Muscle of leg (tissue), 3 donors: ENCODE measurements at regions not wholly inside any gene's neighbourhood (a gene's known extent, or its start where the extent isn't known, plus 50 kb on each side); places are given as distances from the start of the nearest gene placed in this dataset.

ENCODE experiments used
- DNase-seq: peaks from one replicate; pipeline ENCODE4 v3.0.0; 2013
- H3K27ac ChIP-seq: one replicate; pipeline ENCODE4 v1.5.1; 2013; ENCODE audit warnings: mild to moderate bottlenecking, low read length, control low read depth
- H3K27me3 ChIP-seq: one replicate; pipeline ENCODE4 v1.6.1; 2013; ENCODE audit warnings: low read length; ENCODE audit not compliant: control insufficient read depth, insufficient read depth
- H3K36me3 ChIP-seq: one replicate; pipeline ENCODE4 v1.6.1; 2013; ENCODE audit warnings: low read length; ENCODE audit not compliant: control insufficient read depth, insufficient read depth
- H3K4me1 ChIP-seq: one replicate; pipeline ENCODE4 v1.6.1; 2013; ENCODE audit warnings: low read length; ENCODE audit not compliant: control insufficient read depth, insufficient read depth
- H3K4me3 ChIP-seq: one replicate; pipeline ENCODE4 v1.5.1; 2013; ENCODE audit warnings: low read length, control low read depth
- H3K9me3 ChIP-seq: replicated peaks from 2 replicates; pipeline ENCODE4 v1.6.1; 2013; ENCODE audit warnings: low read depth, low read length; ENCODE audit not compliant: control insufficient read depth
- WGBS: methylation state at CpG from one replicate; pipeline ENCODE4 v1.1.5; 2013; ENCODE audit warnings: missing lambda C conversion rate; ENCODE audit not compliant: insufficient coverage; 5-methylcytosine and 5-hydroxymethylcytosine counted together

DNA sequence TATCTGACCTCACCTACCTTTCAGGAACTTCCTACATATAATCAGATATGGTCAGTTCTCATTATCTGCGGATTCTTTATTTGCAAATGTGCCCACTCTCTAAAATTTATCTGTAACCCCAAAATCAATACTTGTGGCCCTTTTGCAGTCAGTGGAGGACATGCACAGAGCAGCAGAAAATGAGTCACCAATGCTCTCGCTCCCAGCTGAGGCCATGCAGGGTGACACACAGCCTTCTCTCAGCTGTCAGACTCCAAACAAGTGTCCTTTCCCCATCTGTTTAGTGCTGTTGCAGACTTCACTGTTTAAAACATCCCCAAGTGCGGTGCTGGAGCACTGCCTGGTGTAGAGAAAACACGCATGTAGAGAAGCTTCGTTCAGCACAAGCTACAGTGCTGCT, 171.9 kb upstream of the SALL3 start:
- no peaks in the 10 kb centered on the region for H3K36me3 ChIP-seq

DNA sequence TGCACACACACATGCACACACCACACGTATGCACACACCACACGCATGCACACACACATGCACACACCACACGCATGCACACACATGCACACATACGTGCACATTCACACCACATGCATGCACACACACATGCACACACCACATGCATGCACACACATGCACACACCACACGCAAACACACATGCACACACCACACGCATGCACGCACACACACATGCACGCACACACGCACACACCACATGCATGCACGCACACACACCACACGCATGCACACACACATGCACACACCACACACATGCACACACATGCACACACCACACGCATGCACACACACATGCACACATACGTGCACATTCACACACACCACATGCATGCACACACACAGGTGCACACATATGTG, 169.8 kb upstream of the SALL3 start:
- Histone ChIP-seq H3K4me1 (no peaks in the 10 kb centered on the region), H3K4me3 (no peak overlapping the region), H3K9me3 (no peaks in the 10 kb centered on the region), H3K27me3 (peaks cover 30% of the 10 kb centered on the region), H3K36me3 (no peaks in the 10 kb centered on the region), H3K27ac (no peak overlapping the region)
- WGBS, result 94% methylated on average over 13 of the region's 13 CpGs
- no peak for DNase-seq

More for the DNA sequence above, 171.9 kb upstream of the SALL3 start:
- Histone ChIP-seq H3K4me1 (no peaks in the 10 kb centered on the region), H3K4me3 (no peak overlapping the region), H3K27me3 (peaks cover 10% of the 10 kb centered on the region), H3K27ac (no peak overlapping the region), H3K9me3 (no peaks in the 10 kb centered on the region)
- WGBS, result 94% methylated on average over 3 of the region's 5 CpGs
- no peak for DNase-seq

DNA sequence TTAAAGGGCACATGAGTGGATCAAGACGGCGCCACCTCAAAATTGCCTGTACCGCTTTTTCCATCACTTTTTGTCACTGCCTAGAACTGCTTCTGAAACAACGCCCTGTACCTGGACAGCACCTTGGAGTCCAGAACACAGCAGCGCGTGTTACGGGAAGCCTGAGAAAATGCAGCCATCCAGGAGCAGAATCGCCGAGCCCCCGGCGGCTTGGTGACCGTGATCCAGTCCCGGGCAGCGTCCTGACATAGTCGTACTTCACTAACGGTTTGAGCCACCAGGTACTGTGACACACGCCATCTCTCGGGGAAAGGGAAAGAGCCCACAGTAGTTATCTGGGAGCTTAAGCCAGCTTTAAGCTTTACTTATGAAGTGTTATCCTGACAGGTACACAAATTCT, 168.9 kb upstream of the SALL3 start:
- H3K27me3 ChIP-seq, result peaks cover 35% of the 10 kb centered on the region
- 84% methylated on average over 18 of the region's 18 CpGs for WGBS

DNA sequence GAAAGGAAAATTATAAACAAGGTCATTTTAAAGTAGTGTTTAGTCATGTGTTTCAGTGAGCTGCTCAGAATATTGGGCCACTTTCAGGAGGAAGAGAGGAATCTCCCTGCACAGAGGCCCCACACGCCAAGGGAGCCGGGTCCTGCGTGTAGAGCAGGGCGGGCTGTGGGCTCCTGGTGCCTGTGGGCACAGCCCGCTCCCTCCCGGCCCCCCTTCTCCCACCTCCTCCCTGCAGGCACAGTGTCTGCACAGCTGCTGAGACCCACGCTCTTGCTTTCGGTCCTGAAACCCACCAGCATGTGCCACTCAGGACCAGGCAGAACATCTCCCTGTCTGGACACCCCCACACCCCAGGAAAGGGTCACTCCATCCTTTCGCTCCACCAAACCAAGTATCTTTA, 167.6 kb upstream of the SALL3 start:
- Histone ChIP-seq H3K4me3 (no peak overlapping the region), H3K27ac (no peak overlapping the region), H3K36me3 (no peaks in the 10 kb centered on the region), H3K27me3 (peaks cover 47% of the 10 kb centered on the region), H3K9me3 (no peaks in the 10 kb centered on the region), H3K4me1 (no peaks in the 10 kb centered on the region)
- WGBS, result 71% methylated on average over 6 of the region's 9 CpGs
- no peak for DNase-seq

More for the DNA sequence above, 168.9 kb upstream of the SALL3 start:
- Histone ChIP-seq H3K27ac (no peak overlapping the region), H3K36me3 (no peaks in the 10 kb centered on the region), H3K4me1 (no peaks in the 10 kb centered on the region), H3K4me3 (no peak overlapping the region), H3K9me3 (no peaks in the 10 kb centered on the region)
- no peak for DNase-seq

DNA sequence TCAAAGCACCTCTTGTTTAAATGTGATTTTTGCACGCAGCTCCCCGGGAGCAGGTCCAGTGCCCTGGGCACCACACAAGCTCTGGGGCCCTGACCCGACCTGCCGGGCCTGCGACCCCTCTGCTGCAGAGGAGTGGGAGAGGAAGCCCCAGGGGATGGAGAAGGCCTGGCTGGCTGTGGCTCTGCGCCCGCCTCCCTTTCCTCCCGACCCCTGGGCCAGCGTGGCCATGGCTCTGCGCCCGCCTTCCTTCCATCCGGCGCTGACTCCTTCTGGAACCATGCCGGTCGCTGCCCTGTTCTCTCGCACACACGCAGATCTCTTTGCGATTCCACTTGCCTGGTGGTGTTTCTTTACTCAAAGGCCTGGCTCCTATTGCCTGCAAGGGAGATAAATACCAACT, 166.5 kb upstream of the SALL3 start:
- no peaks in the 10 kb centered on the region for H3K4me1 ChIP-seq
- peaks cover 48% of the 10 kb centered on the region for H3K27me3 ChIP-seq
- no peak for DNase-seq
- no peak overlapping the region for H3K4me3 ChIP-seq
- no peak overlapping the region for H3K27ac ChIP-seq
- 74% methylated on average over 15 of the region's 18 CpGs for WGBS
- no peaks in the 10 kb centered on the region for H3K36me3 ChIP-seq
- H3K9me3 ChIP-seq, result no peaks in the 10 kb centered on the region

DNA sequence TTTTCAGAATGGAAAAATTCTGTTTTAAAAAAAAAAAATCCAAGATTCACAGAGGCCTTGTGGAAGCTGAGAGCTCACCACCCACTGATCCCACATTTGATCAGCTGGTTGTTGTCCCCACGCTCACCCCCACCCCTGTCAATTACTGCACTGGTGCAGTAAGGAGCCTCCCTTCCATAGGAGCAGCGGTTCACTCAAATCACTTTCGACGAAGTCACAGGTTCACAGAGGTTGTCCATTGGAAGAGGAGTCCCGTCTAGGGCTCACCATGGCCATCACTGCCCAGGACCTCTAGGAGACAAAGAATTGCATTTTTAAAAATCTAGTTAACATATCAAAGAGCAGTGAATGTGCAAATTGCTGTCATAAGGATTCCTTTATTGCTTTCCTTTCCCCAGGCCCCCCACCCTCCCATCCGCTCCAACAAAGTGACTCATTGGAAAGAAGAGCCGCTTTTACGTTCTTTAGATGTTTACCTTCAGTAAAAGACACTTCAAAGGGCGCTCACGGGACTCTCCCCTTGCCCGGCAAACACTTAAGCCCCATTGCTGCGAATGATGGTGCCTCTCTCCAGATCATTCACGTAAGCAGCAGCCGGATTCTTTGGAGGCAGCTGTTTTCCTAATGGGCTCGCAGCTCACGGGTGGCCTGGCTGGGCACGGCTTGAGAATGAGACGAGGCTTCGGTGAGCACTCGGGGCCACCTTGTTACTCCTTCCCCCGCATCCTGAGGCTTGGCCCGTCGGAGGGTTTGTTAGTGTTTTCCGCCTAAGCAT, 165.5 kb upstream of the SALL3 start:
- H3K27ac ChIP-seq, result no peak overlapping the region
- H3K27me3 ChIP-seq, result peaks cover 52% of the 10 kb centered on the region
- H3K36me3 ChIP-seq, result no peaks in the 10 kb centered on the region
- no peak for DNase-seq
- no peaks in the 10 kb centered on the region for H3K9me3 ChIP-seq
- 9% methylated on average over 18 of the region's 24 CpGs for WGBS
- no peak overlapping the region for H3K4me3 ChIP-seq
- no peaks in the 10 kb centered on the region for H3K4me1 ChIP-seq

DNA sequence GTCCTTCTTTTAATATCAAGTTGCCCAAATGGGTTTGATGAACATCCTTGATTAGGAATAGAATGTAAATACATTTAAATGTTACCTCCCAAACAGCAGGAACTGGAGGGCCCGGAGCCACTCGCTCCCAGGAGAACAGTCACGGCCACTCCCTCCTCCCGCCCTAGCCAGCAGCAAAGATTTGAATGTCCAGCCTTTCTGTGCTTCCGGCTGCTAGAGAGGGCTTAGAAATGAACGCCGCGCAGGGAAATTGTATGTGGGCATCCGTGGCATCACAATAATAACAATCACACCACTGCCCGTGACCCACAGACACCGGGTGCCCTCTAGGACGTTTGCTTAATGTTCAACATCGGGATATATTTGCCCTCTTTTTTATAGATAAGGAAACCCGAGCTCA, 164.9 kb upstream of the SALL3 start:
- Histone ChIP-seq H3K36me3 (no peaks in the 10 kb centered on the region), H3K27me3 (peaks cover 52% of the 10 kb centered on the region), H3K9me3 (no peaks in the 10 kb centered on the region), H3K4me3 (no peak overlapping the region), H3K27ac (no peak overlapping the region), H3K4me1 (no peaks in the 10 kb centered on the region)
- no peak for DNase-seq
- 36% methylated on average over 8 of the region's 14 CpGs for WGBS

DNA sequence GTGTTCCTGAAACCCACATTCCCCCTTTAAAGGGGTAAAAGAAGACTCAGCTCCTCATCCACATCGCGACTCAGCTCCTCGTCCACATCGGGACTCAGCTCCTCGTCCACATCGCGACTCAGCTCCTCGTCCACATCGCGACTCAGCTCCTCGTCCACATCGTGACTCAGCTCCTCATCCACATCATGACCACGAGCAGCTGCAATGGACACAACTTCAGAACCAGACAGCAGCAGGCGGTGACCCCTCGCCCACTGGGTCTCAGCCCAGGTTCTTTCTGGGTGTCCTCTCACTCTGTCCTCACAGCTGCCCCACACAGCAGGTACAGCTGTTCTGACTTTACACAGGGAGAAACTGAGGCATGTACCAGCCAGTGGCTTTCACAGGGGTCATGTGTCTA, 163.5 kb upstream of the SALL3 start:
- H3K9me3 ChIP-seq, result no peaks in the 10 kb centered on the region
- no peaks in the 10 kb centered on the region for H3K4me1 ChIP-seq
- DNase-seq, result no peak
- H3K36me3 ChIP-seq, result no peaks in the 10 kb centered on the region
- H3K4me3 ChIP-seq, result no peak overlapping the region
- WGBS, result 90% methylated on average over 15 of the region's 15 CpGs
- H3K27me3 ChIP-seq, result peaks cover 64% of the 10 kb centered on the region
- no peak overlapping the region for H3K27ac ChIP-seq

DNA sequence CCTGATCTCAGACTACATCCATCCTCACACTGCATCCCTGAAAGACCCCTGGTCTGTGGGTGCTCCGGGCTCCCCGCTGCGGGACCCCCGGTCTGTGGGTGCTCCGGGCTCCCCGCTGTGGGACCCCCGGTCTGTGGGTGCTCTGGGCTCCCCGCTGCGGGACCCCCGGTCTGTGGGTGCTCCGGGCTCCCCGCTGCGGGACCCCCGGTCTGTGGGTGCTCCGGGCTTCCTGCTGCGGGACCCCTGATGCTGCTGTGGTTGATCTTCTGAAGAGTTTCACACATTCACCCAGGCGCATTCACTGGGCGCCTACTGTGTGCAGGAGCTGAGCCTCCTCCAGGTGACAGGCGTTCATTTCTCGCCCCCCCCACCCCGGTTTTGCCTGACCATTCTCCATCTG, 162.7 kb upstream of the SALL3 start:
- Histone ChIP-seq H3K4me3 (no peak overlapping the region), H3K27me3 (peaks cover 67% of the 10 kb centered on the region), H3K9me3 (no peaks in the 10 kb centered on the region), H3K27ac (no peak overlapping the region), H3K36me3 (no peaks in the 10 kb centered on the region), H3K4me1 (no peaks in the 10 kb centered on the region)
- DNase-seq, result no peak
- 100% methylated on average over 5 of the region's 21 CpGs for WGBS

DNA sequence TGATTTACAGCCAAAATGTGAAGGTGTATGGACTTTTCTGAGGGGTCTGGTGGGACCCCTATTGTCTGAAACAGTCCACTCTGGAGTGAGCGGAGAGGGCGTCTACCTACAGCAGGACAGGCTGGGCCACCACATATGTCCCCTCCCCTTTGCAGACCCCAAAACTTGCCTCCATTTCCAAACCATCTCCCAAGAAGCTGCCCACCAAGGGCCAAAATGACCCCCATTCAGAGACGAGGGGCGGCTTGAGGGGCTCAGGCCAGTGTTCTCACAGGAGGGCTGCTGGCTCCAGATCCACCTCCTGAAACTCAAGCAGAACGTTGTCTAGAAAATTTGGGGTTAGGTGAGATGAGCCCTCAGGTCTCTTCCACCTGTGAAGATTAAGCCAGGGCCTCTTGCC, 161.1 kb upstream of the SALL3 start:
- no peak for DNase-seq
- H3K4me1 ChIP-seq, result no peaks in the 10 kb centered on the region
- WGBS, result 94% methylated on average over 2 of the region's 5 CpGs
- no peak overlapping the region for H3K27ac ChIP-seq
- H3K9me3 ChIP-seq, result no peaks in the 10 kb centered on the region
- no peak overlapping the region for H3K4me3 ChIP-seq
- peaks cover 66% of the 10 kb centered on the region for H3K27me3 ChIP-seq
- no peaks in the 10 kb centered on the region for H3K36me3 ChIP-seq

DNA sequence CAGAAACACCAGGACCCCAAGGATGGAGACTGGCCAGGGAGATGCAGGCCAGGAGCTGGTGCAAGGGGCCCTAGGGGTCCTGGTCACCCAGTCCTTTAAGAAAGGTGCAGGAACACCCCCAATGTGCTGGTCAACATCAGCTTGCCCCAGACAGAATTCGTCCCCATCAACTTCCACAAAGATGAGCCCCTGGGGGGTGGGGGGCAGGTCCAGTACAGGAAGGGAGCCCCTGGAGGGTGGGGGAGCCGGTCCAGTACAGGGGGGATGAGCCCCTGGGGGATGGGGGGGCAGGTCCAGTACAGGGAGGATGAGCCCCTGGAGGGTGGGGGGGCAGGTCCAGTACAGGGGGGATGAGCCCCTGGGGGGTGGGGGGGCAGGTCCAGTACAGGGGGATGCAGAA, 160.7 kb upstream of the SALL3 start:
- WGBS, result no CpG with 5 or more reads among the region's 2 CpGs
- no peak for DNase-seq
- Histone ChIP-seq H3K4me1 (no peaks in the 10 kb centered on the region), H3K36me3 (no peaks in the 10 kb centered on the region), H3K27ac (no peak overlapping the region), H3K4me3 (no peak overlapping the region), H3K27me3 (peaks cover 61% of the 10 kb centered on the region), H3K9me3 (no peaks in the 10 kb centered on the region)
